ENCODE measurements at regions not wholly inside any gene's neighbourhood (a gene's known extent, or its start where the extent isn't known, plus 50 kb on each side); places are given as distances from the start of the nearest gene placed in this dataset.

- Histone ChIP-seq H2BK12ac (ENCODE audit: low read length) (no peak overlapping the region), H4K8ac (ENCODE audit: low read depth, low read length) (no peak overlapping the region), H3K36me3 (ENCODE audit: control insufficient read depth in 1 of 2, insufficient read depth in 2 of 2, low read length in 2 of 2) (no peaks in the 10 kb centered on the region), H3K18ac (ENCODE audit: low read length) (no peak overlapping the region), H3K4ac (ENCODE audit: low read depth, low read length) (no peak overlapping the region), H3K27me3 (ENCODE audit: insufficient read depth, low read length) (no peaks in the 10 kb centered on the region), H3K23ac (ENCODE audit: low read length) (no peak overlapping the region), H2BK5ac (ENCODE audit: low read depth, low read length, poor library complexity) (no peak overlapping the region), H4K91ac (ENCODE audit: low read depth, low read length) (no peak overlapping the region), H3K27ac (ENCODE audit: low read depth, low read length) (no peak overlapping the region), H3K4me3 (ENCODE audit: low read depth, low read length) (no peak overlapping the region), H3K9ac (ENCODE audit: low read length) (no peak overlapping the region), H4K12ac (ENCODE audit: low read depth, low read length) (no peak overlapping the region), H3K79me1 (ENCODE audit: low read length) (no peaks in the 10 kb centered on the region), H3K9me3 (ENCODE audit: insufficient read depth, low read depth, low read length) (no peaks in the 10 kb centered on the region), H3K4me2 (ENCODE audit: low read length) (no peak overlapping the region), H2AK5ac (ENCODE audit: low read length) (no peak overlapping the region), H3K14ac (ENCODE audit: low read length) (no peak overlapping the region), H2BK120ac (ENCODE audit: insufficient read depth, low read length, poor library complexity) (no peak overlapping the region), H3K4me1 (ENCODE audit: control insufficient read depth in 1 of 2, insufficient read depth in 2 of 2, low read length in 2 of 2) (no peaks in the 10 kb centered on the region), H3K79me2 (ENCODE audit: control insufficient read depth, insufficient read depth, low read length, poor library complexity) (no peaks in the 10 kb centered on the region), H2AFZ (ENCODE audit: insufficient read depth, low read length, poor library complexity) (no peak overlapping the region)
- no CpG with 5 or more reads among the region's 3 CpGs for WGBS (ENCODE audit: extremely low coverage, insufficient coverage, insufficient read length)
- DNase-seq: peak in 1 of 2 donors; percentile 33
Measured at GRCh38 chr20:6994452-6994851, 227.0 kb downstream of the BMP2 start.

GRCh38 chr20:6998909-6999308 lies 231.4 kb downstream of the BMP2 start:
- no peak overlapping the region for H4K8ac ChIP-seq (ENCODE audit: low read depth, low read length)
- H3K4me1 ChIP-seq (ENCODE audit: control insufficient read depth in 1 of 2, insufficient read depth in 2 of 2, low read length in 2 of 2): peaks cover 0 to 3% of the 10 kb centered on the region in 2 experiments
- no peak overlapping the region for H3K14ac ChIP-seq (ENCODE audit: low read length)
- no peak overlapping the region for H3K4me2 ChIP-seq (ENCODE audit: low read length)
- no peaks in the 10 kb centered on the region for H3K27me3 ChIP-seq (ENCODE audit: insufficient read depth, low read length)
- H3K9ac ChIP-seq (ENCODE audit: low read length): no peak overlapping the region
- DNase-seq: no peak
- H2BK120ac ChIP-seq (ENCODE audit: insufficient read depth, low read length, poor library complexity): no peak overlapping the region
- H2AK5ac ChIP-seq (ENCODE audit: low read length): no peak overlapping the region
- no peak overlapping the region for H3K27ac ChIP-seq (ENCODE audit: low read depth, low read length)
- no peak overlapping the region for H4K12ac ChIP-seq (ENCODE audit: low read depth, low read length)
- H3K36me3 ChIP-seq (ENCODE audit: control insufficient read depth in 1 of 2, insufficient read depth in 2 of 2, low read length in 2 of 2): no peaks in the 10 kb centered on the region
- H3K9me3 ChIP-seq (ENCODE audit: insufficient read depth, low read depth, low read length): no peaks in the 10 kb centered on the region
- H2BK5ac ChIP-seq (ENCODE audit: low read depth, low read length, poor library complexity): no peak overlapping the region
- no peak overlapping the region for H4K91ac ChIP-seq (ENCODE audit: low read depth, low read length)
- H3K79me2 ChIP-seq (ENCODE audit: control insufficient read depth, insufficient read depth, low read length, poor library complexity): no peaks in the 10 kb centered on the region
- no peak overlapping the region for H3K18ac ChIP-seq (ENCODE audit: low read length)
- no peak overlapping the region for H2AFZ ChIP-seq (ENCODE audit: insufficient read depth, low read length, poor library complexity)
- no peak overlapping the region for H3K4me3 ChIP-seq (ENCODE audit: low read depth, low read length)
- no peak overlapping the region for H3K23ac ChIP-seq (ENCODE audit: low read length)
- no peak overlapping the region for H3K4ac ChIP-seq (ENCODE audit: low read depth, low read length)
- no CpG with 5 or more reads among the region's 2 CpGs for WGBS (ENCODE audit: extremely low coverage, insufficient coverage, insufficient read length)
- no peaks in the 10 kb centered on the region for H3K79me1 ChIP-seq (ENCODE audit: low read length)
- no peak overlapping the region for H2BK12ac ChIP-seq (ENCODE audit: low read length)

- H4K8ac ChIP-seq (ENCODE audit: low read depth, low read length): no peak overlapping the region
- H3K4me1 ChIP-seq (ENCODE audit: control insufficient read depth in 1 of 2, insufficient read depth in 2 of 2, low read length in 2 of 2): peaks cover 0 to 3% of the 10 kb centered on the region in 2 experiments
- no peak overlapping the region for H3K27ac ChIP-seq (ENCODE audit: low read depth, low read length)
- H2AFZ ChIP-seq (ENCODE audit: insufficient read depth, low read length, poor library complexity): no peak overlapping the region
- no peak overlapping the region for H3K9ac ChIP-seq (ENCODE audit: low read length)
- no peak overlapping the region for H3K23ac ChIP-seq (ENCODE audit: low read length)
- no peak overlapping the region for H3K14ac ChIP-seq (ENCODE audit: low read length)
- H3K36me3 ChIP-seq (ENCODE audit: control insufficient read depth in 1 of 2, insufficient read depth in 2 of 2, low read length in 2 of 2): no peaks in the 10 kb centered on the region
- no peaks in the 10 kb centered on the region for H3K79me1 ChIP-seq (ENCODE audit: low read length)
- H3K4me3 ChIP-seq (ENCODE audit: low read depth, low read length): no peak overlapping the region
- H2BK12ac ChIP-seq (ENCODE audit: low read length): no peak overlapping the region
- H3K9me3 ChIP-seq (ENCODE audit: insufficient read depth, low read depth, low read length): no peaks in the 10 kb centered on the region
- no peak overlapping the region for H3K4me2 ChIP-seq (ENCODE audit: low read length)
- no peak overlapping the region for H3K4ac ChIP-seq (ENCODE audit: low read depth, low read length)
- H2BK120ac ChIP-seq (ENCODE audit: insufficient read depth, low read length, poor library complexity): no peak overlapping the region
- H2BK5ac ChIP-seq (ENCODE audit: low read depth, low read length, poor library complexity): no peak overlapping the region
- H3K79me2 ChIP-seq (ENCODE audit: control insufficient read depth, insufficient read depth, low read length, poor library complexity): no peaks in the 10 kb centered on the region
- H4K12ac ChIP-seq (ENCODE audit: low read depth, low read length): no peak overlapping the region
- H2AK5ac ChIP-seq (ENCODE audit: low read length): no peak overlapping the region
- H3K27me3 ChIP-seq (ENCODE audit: insufficient read depth, low read length): no peaks in the 10 kb centered on the region
- DNase-seq: no peak
- no peak overlapping the region for H3K18ac ChIP-seq (ENCODE audit: low read length)
- WGBS (ENCODE audit: extremely low coverage, insufficient coverage, insufficient read length): no CpG with 5 or more reads among the region's 6 CpGs
- no peak overlapping the region for H4K91ac ChIP-seq (ENCODE audit: low read depth, low read length)
Measured at GRCh38 chr20:6999381-6999780, 231.9 kb downstream of the BMP2 start.

- Histone ChIP-seq H2BK120ac (ENCODE audit: insufficient read depth, low read length, poor library complexity) (no peak overlapping the region), H3K27ac (ENCODE audit: low read depth, low read length) (no peak overlapping the region), H3K4me1 (ENCODE audit: control insufficient read depth in 1 of 2, insufficient read depth in 2 of 2, low read length in 2 of 2) (peaks cover 0 to 3% of the 10 kb centered on the region in 2 experiments), H3K9me3 (ENCODE audit: insufficient read depth, low read depth, low read length) (no peaks in the 10 kb centered on the region), H3K18ac (ENCODE audit: low read length) (no peak overlapping the region), H3K23ac (ENCODE audit: low read length) (no peak overlapping the region), H3K27me3 (ENCODE audit: insufficient read depth, low read length) (no peaks in the 10 kb centered on the region), H3K36me3 (ENCODE audit: control insufficient read depth in 1 of 2, insufficient read depth in 2 of 2, low read length in 2 of 2) (no peaks in the 10 kb centered on the region), H3K79me2 (ENCODE audit: control insufficient read depth, insufficient read depth, low read length, poor library complexity) (no peaks in the 10 kb centered on the region), H2BK5ac (ENCODE audit: low read depth, low read length, poor library complexity) (no peak overlapping the region), H4K8ac (ENCODE audit: low read depth, low read length) (no peak overlapping the region), H3K9ac (ENCODE audit: low read length) (no peak overlapping the region), H4K91ac (ENCODE audit: low read depth, low read length) (no peak overlapping the region), H3K4me2 (ENCODE audit: low read length) (no peak overlapping the region), H3K79me1 (ENCODE audit: low read length) (no peaks in the 10 kb centered on the region), H3K4ac (ENCODE audit: low read depth, low read length) (no peak overlapping the region), H2BK12ac (ENCODE audit: low read length) (no peak overlapping the region), H2AK5ac (ENCODE audit: low read length) (no peak overlapping the region), H3K4me3 (ENCODE audit: low read depth, low read length) (no peak overlapping the region), H3K14ac (ENCODE audit: low read length) (no peak overlapping the region), H2AFZ (ENCODE audit: insufficient read depth, low read length, poor library complexity) (no peak overlapping the region), H4K12ac (ENCODE audit: low read depth, low read length) (no peak overlapping the region)
- DNase-seq: no peak
- WGBS (ENCODE audit: extremely low coverage, insufficient coverage, insufficient read length): no CpG with 5 or more reads among the region's 1 CpG
Measured at GRCh38 chr20:7003598-7003997, 236.1 kb downstream of the BMP2 start.

Measured in trophoblast cell (in vitro differentiated cells and primary cell).